ENCODE measurements at regions not wholly inside any gene's neighbourhood (a gene's known extent, or its start where the extent isn't known, plus 50 kb on each side); places are given as distances from the start of the nearest gene placed in this dataset.

DNA sequence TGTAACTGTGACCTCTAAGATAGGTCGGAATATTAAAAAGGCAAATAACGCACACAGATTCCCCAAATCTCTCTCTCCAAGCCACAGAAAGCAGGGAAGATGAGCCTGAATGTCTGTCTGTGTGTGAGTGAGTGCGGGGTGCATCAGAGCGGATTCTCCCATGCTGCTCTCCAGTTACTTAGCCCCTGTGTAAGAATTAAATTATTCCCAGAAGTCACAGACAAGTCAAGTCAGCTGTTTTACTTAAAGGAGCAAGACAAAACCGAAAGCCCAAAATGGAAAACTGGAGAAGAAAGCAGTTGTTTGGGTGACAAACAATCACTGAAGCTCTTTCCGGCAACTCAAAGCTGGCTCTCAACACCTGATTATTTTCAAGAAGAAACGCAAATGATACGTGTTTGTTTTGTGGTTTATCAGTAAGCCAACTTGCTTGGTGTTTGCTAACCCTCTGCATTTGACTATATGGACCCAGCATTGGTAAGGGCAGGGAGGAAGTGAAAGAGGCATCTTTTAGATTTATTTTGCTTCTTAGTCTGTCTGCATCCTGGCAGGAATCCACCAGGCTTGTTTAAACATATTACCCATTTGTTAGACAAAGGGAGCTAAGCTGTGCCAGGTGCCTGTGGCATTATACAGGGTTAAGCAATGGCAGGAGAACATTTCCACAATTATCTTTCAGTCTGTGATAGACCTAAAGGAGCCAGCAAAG is 121.5 kb upstream of the CREB1 start:
- no peak overlapping the region for H3K27ac ChIP-seq (replicated peaks)
- H3K27me3 ChIP-seq (ENCODE audit: insufficient read depth, poor library complexity, severe bottlenecking): no peaks in the 10 kb centered on the region
- no peak overlapping the region for H3K4me3 ChIP-seq (replicated peaks; ENCODE audit: insufficient read depth, low read length)
- no peak for DNase-seq (ENCODE audit: low read depth in 1 of 2, low spot score in 1 of 2)
- TF ChIP-seq POLR2AphosphoS5 (IDR thresholded peaks at IDR 0.05; ENCODE audit: low read depth): no peak
- TF ChIP-seq, protein P1, sequence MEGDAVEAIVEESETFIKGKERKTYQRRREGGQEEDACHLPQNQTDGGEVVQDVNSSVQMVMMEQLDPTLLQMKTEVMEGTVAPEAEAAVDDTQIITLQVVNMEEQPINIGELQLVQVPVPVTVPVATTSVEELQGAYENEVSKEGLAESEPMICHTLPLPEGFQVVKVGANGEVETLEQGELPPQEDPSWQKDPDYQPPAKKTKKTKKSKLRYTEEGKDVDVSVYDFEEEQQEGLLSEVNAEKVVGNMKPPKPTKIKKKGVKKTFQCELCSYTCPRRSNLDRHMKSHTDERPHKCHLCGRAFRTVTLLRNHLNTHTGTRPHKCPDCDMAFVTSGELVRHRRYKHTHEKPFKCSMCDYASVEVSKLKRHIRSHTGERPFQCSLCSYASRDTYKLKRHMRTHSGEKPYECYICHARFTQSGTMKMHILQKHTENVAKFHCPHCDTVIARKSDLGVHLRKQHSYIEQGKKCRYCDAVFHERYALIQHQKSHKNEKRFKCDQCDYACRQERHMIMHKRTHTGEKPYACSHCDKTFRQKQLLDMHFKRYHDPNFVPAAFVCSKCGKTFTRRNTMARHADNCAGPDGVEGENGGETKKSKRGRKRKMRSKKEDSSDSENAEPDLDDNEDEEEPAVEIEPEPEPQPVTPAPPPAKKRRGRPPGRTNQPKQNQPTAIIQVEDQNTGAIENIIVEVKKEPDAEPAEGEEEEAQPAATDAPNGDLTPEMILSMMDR (IDR thresholded peaks at IDR 0.05; ENCODE audit: insufficient read depth, low read length): no peak
- no peak for TF ChIP-seq REST (IDR thresholded peaks at IDR 0.05; ENCODE audit: insufficient replicate concordance, low read depth)
- TF ChIP-seq SPI1 (IDR thresholded peaks at IDR 0.05; ENCODE audit: borderline replicate concordance, low read depth): no peak
- TF ChIP-seq GABPA (IDR thresholded peaks at IDR 0.05; ENCODE audit: low read depth): no peak

GRCh38 chr2:207409517-207409916 is 120.2 kb upstream of the CREB1 start:
- TF ChIP-seq POLR2AphosphoS5 (IDR thresholded peaks at IDR 0.05; ENCODE audit: low read depth): no peak
- TF ChIP-seq, protein P1 (IDR thresholded peaks at IDR 0.05; ENCODE audit: insufficient read depth, low read length): no peak
- no peak for TF ChIP-seq REST (IDR thresholded peaks at IDR 0.05; ENCODE audit: insufficient replicate concordance, low read depth)
- no peak for TF ChIP-seq SPI1 (IDR thresholded peaks at IDR 0.05; ENCODE audit: borderline replicate concordance, low read depth)
- TF ChIP-seq GABPA (IDR thresholded peaks at IDR 0.05; ENCODE audit: low read depth): no peak
- DNase-seq (ENCODE audit: low read depth in 1 of 2, low spot score in 1 of 2): no peak
- no peaks in the 10 kb centered on the region for H3K27me3 ChIP-seq (ENCODE audit: insufficient read depth, poor library complexity, severe bottlenecking)
- no peak overlapping the region for H3K4me3 ChIP-seq (replicated peaks; ENCODE audit: insufficient read depth, low read length)
- H3K27ac ChIP-seq (replicated peaks): no peak overlapping the region

DNA sequence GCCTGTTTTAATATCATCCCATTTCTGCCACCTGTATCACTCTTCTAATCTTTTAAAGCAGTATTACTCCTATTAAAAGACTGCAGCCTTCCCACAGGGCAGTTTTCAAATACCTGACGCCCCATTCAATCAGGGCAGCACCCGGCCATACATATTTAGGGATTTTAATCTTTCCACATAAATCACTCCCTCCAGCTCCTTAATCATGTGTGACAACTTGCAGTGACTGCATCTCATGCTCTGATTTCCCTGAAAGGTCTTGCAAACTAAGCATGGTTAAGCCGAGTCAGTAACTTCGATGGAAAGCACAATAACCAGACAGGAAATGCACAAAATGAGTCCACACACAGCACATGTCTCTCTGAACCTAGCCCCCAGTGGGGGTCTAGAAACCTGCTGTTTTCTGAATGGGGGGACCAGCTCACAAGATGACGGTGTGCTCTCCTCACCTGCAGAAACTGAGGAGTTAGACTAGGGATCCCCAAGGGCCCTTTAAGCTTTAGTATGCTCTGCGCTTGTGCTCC is 116.9 kb upstream of the CREB1 start:
- Histone ChIP-seq H3K27ac (replicated peaks) (no peak overlapping the region), H3K27me3 (ENCODE audit: insufficient read depth, poor library complexity, severe bottlenecking) (no peaks in the 10 kb centered on the region), H3K4me3 (replicated peaks; ENCODE audit: insufficient read depth, low read length) (no peak overlapping the region)
- DNase-seq (ENCODE audit: low read depth in 1 of 2, low spot score in 1 of 2): no peak
- TF ChIP-seq, protein P1 (IDR thresholded peaks at IDR 0.05; ENCODE audit: insufficient read depth, low read length): no peak
- TF ChIP-seq REST (IDR thresholded peaks at IDR 0.05; ENCODE audit: insufficient replicate concordance, low read depth) (no peak), SPI1 (IDR thresholded peaks at IDR 0.05; ENCODE audit: borderline replicate concordance, low read depth) (no peak), GABPA (IDR thresholded peaks at IDR 0.05; ENCODE audit: low read depth) (no peak), POLR2AphosphoS5 (IDR thresholded peaks at IDR 0.05; ENCODE audit: low read depth) (no peak)

All from HL-60 (cell line).